Stomach (tissue), 4 donors: ENCODE measurements at regions not wholly inside any gene's neighbourhood (a gene's known extent, or its start where the extent isn't known, plus 50 kb on each side); places are given as distances from the start of the nearest gene placed in this dataset.

Source experiments
- CTCF ChIP-seq, 7 experiments: fragments of 450-650 bp in 4 of 7; fragments of 200-600 bp in 3 of 7; sonication (generic) in 3 of 7; IDR thresholded peaks; one replicate each; pipeline ENCODE4 v1.5.1; 2016 to 2019; ENCODE audit warnings: antibody characterized with exemption in 7 of 7, control low read depth in 2 of 7, mild to moderate bottlenecking in 1 of 7
- POLR2A ChIP-seq, 4 donors: fragments of 450-650 bp; IDR thresholded peaks; one replicate each; pipeline ENCODE4 v1.6.1; 2016; ENCODE audit warnings: antibody characterized with exemption in 4 of 4, control low read depth in 2 of 4, mild to moderate bottlenecking in 1 of 4, moderate library complexity in 1 of 4
- POLR2AphosphoS5 ChIP-seq, 3 donors: sonication (generic); formaldehyde crosslinking; IDR thresholded peaks; one replicate each; pipeline ENCODE4 v1.6.1; 2016; ENCODE audit warnings: antibody characterized with exemption in 3 of 3

- TF ChIP-seq POLR2A (IDR thresholded peaks at IDR 0.05) = no peak
- TF ChIP-seq POLR2AphosphoS5 (IDR thresholded peaks at IDR 0.05) = no peak
- no peak for TF ChIP-seq CTCF (IDR thresholded peaks at IDR 0.05)
Observed at GRCh38 chr18:41593171-41593675, 361.8 kb upstream of the PIK3C3 start.
